ENCODE measurements at regions not wholly inside any gene's neighbourhood (a gene's known extent, or its start where the extent isn't known, plus 50 kb on each side); places are given as distances from the start of the nearest gene placed in this dataset.

GRCh38 chr1:216902669-216903381 lies 179.6 kb upstream of the ESRRG start:
- TF ChIP-seq POLR2A (IDR thresholded peaks at IDR 0.05), result no peak
- TF ChIP-seq CTCF (IDR thresholded peaks at IDR 0.05), result no peak
- peak; percentile 98 for TF ChIP-seq POLR2AphosphoS5 (IDR thresholded peaks at IDR 0.05)

Data from prostate gland (tissue), 2 donors.